ENCODE measurements at regions not wholly inside any gene's neighbourhood (a gene's known extent, or its start where the extent isn't known, plus 50 kb on each side); places are given as distances from the start of the nearest gene placed in this dataset.

GRCh38 chr4:19010761-19011160 lies 989.2 kb upstream of the LCORL start:
- no peak for DNase-seq

DNA sequence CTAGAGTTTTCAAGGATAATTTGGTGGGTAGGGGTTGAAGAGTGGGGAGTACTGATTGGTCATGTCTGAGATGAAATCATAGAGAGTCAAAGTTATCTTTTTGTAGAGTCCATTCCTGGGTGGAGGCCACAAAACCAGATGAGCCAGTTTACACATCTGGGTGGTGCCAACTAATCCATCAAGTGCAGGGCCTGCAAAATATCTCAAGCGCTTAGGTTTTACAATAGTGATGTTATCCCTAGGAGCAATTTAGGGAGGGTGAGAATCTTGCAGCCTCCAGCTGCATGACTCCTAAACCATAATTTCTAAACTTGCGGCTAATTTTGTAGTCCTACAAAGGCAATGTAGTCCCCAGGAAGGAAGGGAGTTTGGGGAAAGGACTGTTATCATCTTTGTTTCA lies 988.3 kb upstream of the LCORL start:
- no peak for DNase-seq

- DNase-seq, result no peak
These were observed 983.7 kb upstream of the LCORL start for GRCh38 chr4:19005211-19005610.

DNA sequence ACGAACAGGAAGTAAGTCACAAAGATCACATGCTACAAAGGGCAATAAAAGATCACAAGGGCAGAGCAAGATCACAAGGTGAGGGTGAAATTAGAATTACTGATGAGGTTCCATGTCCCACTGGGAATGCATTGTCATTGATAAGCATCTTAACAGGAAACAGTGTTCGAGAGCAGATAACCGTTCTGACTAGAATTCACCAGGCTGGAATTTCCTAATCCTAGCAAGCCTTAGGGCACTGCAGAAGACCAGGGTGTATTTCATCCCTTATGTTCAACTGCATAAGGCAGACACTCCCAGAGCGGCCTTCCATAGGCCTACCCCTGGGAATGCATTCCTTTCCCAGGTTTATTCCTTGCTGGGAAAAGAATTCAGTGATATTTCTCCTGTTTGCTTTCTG lies 980.6 kb upstream of the LCORL start:
- no peak for DNase-seq

DNA sequence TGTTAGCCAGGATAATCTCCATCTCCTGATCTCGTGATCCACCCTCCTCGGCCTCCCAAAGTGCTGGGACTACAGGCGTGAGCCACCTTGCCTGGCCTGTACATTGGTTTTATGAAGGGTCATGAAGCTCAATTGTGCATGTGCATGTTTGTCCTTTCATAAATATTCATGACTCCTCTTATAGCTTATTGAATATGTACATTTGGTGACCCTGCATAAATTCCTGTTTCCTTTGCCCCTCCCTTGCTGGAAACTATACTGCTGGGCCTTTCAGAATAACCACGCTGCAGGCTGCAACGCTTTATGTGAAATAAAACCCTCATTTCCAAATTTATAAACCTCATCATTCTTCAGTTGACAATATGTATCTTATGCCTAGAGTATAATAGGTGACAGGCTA lies 978.0 kb upstream of the LCORL start:
- no peak for DNase-seq

DNA sequence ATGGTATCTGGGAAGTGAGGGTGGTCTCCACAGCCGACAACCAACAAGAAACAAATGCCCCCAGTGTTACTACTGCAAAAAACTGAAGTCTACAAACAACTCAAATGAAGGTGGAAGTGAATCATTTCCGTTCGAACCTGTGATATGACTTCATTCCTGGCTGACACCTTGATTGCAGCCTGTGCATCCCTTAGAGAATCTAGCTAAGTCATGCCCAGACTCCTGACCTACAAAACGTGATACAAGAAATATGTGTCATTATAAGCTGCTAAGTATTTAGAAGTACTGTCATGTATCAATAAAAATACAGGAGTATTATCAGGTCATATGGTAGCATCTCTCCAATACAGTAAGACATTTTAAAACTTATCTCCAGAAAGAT lies 959.7 kb upstream of the LCORL start:
- DNase-seq, result no peak

- no peak for DNase-seq
These were observed 959.1 kb upstream of the LCORL start for GRCh38 chr4:18980516-18981233.

DNA sequence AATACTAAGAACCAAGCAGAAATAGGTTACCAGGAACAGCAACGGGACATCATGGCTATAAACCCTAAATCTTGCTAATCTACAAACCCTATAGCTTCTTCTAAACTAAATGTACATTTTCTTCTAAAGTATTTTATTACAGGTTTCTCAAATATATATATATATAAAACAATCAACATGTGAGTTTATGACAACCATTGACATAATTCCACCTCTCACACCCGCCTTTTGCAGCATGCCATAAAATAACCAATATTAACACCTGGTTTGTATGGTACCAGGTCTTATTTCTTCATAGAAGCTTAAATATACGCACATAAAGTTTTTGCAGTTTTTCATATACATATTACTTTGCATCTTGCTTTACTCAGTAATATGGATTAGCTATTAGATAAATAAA lies 955.3 kb upstream of the LCORL start:
- no peak for DNase-seq

DNA sequence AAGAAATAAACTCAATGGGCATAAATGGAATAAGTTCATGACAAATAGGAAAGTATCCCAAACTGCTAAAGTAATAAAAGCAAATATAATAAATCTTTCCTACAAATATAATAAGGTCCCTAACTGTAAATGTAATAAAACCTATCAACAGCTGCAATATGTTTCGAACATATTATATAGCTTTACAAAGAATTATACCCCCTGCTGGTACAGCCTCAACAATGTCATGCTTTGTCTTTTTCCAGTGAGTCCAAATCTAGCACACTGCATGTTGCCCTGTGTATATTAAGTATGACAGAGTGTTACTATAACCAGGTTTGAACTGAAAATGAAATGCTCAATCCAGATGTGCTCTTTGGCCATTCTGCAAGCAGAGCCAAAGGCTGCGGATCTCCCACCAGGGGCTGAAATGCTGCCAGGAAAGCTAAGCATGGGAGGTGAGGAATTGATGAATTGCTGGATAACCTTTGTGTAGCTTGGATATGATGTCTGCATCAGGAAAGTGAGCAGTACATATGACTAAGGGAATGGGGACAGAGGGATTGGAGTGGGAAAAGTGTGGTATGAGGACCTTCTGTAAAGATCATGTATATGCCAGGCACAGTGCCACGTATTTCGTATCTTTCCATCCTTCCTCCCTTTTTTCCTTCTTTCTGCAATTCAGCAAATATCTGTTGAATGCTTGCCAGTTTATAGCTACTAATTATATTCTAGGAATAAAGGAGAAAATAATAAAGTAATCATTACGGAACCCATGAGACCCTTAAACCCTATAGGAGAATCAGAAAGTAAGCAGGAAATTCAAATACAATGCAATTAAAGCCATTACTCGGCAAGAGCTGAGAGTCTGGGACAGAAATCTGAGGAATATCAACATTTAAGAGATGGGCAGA lies 954.6 kb upstream of the LCORL start:
- DNase-seq, result no peak

- DNase-seq, result no peak
These were observed 951.7 kb upstream of the LCORL start for GRCh38 chr4:18973296-18973695.

- DNase-seq, result peak; percentile 25
These were observed 940.3 kb upstream of the LCORL start for GRCh38 chr4:18961879-18962278.

GRCh38 chr4:18961266-18961665 lies 939.7 kb upstream of the LCORL start:
- no peak for DNase-seq

- DNase-seq, result no peak
These were observed 936.2 kb upstream of the LCORL start for GRCh38 chr4:18957716-18958115.

DNA sequence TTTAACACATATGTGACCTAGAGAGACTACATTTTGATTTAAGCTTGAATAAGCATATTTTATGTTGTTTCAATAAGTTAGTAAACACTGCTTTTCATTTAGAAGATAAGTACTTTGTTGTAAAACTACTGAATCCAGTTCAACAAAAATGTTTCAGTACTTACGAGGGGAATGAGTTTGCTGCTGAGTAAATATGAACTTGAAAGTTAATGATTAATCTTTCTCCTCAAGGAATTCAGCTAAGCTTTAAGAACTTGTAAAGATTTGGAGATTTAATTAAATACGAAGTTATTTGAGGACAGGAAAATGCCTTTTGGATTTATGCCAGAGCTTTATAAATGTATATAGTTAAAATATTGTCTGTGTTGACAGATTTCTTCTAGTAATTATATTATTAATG lies 933.0 kb upstream of the LCORL start:
- no peak for DNase-seq

DNA sequence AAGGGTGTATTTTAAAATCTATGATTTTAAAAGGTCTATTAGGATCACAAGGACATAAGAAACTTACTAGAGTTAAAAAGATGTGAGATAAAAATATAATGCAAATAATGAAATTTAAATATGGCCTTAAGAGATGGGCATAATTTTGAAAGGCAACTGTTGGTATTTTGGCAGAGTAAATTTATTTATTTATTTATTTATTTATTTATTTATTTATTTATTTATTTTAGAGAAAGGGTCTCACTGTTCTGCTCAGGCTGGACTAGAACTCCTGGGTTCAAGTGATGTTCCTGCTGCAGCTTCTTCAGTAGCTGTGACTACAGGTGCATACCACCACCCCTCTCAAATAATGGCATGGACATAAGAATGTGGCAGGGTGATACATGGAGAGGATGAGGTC lies 932.1 kb upstream of the LCORL start:
- no peak for DNase-seq

GRCh38 chr4:18945464-18945863 lies 923.9 kb upstream of the LCORL start:
- DNase-seq, result no peak

GRCh38 chr4:18942874-18943273 lies 921.3 kb upstream of the LCORL start:
- no peak for DNase-seq

DNA sequence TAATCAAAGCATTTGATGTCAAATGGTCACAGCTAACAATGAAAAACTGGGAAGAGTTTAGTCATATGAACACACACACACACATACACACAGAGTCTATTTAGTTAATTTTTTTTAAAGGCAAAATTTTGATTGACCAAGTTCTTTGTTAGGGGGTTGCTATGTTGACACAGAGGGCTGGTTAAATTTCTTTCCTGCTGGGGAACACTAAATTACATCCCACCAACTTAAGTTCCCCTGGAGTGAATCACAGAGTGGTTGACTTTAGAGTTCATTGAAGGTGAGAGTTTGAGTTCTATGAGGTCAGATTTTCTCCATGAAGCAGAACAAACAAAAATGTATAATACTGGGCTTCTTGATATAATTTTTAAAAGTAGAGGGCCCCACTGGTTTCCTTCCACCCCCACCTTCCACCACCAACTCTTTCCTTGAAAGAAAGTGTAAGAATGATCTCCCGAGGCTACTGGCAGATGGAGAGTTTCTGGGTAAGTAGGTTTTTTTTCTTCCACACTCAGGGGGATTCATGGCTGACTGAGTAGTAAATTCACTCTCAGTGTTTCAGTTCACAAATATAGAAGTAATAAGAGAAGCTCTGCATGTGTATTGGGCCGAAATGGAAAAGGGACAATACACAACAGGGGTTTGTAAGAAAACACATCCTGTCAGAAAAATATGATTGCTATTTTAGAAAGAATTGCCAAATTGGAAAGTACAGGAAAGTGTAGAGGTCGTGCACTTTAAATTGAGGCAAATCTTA lies 917.0 kb upstream of the LCORL start:
- DNase-seq, result peak; percentile 49

DNA sequence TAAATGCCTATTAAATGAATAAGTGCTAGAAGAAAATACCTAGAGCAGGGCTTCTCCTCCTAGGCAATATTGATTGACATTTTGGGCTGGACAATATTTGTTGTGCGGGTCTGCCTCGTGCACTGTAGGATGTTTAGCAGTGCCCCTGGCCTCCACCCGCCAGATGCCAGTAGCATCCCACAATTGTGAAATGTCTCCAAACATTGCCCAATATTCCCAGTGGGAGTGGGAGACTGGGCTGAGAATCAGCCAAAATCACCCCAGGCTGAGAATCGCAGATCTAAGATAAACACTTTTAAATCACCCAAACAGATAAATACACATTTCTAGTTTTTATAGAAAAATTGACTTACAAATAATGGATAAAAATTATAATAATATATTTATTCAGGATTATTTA lies 916.2 kb upstream of the LCORL start:
- no peak for DNase-seq

DNA sequence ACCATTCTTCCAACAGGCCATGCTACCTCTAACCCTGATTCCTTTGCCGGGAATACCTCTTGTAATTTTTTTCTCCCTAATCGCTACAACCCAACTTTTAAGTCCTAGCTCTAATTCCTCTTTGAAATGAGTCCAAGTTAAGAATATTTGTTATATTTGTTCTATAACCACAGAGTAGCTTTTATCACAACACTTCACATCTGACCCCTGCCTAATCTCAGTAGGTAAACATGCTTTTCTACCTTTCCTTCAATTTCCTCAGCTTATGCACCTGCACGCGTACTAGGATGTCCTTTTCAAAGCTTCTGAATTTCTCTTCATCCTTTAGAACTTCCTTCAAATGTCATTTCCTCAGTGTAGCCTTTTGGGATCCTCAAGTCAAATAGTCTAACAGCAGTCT lies 915.5 kb upstream of the LCORL start:
- no peak for DNase-seq

DNA sequence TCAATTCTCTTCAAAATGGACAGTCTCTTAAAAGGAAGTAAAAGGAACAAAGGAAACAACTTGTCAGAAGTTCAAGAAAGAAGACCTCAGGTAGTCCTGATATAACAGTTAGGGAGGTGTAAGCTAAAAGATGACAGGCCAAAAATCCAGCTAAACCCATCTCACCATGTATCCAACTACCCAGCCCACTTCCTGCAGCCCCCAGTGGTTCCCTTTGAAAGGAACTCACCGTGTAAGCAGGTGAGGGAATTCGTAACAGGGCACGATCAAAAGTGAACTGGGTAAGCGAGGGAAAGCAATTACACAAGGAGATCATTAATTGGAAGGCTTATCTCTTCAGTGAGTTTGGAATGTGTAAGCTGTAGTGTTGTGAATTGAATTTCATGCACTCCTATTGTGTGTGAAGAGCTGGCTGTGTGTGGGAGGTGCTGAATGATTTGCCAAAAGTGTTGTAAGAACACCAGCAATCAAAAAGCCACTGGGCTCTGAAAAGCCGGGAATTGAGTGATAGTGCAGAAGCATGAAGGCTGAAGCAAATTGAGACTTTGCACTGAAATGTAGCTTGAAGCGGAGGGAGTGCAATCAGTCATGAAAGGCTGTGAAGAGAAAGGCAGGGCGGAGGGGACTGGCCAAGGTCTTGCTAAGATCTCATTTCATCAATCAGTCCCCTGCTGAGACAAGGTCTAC lies 914.2 kb upstream of the LCORL start:
- DNase-seq, result no peak

GRCh38 chr4:18934197-18934596 lies 912.6 kb upstream of the LCORL start:
- no peak for DNase-seq

DNA sequence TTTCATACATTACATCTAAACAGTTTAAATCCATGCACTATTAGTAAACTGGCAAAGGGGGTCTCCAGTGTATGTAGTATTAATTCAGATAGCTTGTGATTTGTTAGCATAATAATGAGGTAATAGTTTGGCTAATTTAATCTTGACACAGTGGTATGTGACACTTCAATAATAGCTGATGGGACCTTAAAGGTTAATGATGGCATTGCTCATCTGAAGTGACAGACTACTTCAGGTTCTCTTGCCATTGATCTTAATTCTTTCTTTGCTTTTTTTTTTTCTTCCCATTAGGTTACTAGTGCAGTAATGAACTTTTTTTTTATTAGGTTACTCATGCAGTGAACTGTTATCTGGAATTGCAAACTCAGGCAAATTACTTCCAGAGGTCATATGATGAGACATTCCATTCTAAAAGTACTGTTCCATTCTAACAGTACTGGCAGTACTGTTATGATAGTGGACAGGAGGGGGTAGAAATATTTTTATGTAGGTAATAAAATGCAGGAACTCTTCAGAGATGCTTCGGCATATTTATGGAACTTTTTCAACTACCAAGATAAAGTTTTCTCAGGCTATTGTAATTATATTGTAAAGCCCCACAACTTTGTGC lies 911.3 kb upstream of the LCORL start:
- no peak for DNase-seq

All from NCI-H146 (cell line).